ENCODE measurements at regions not wholly inside any gene's neighbourhood (a gene's known extent, or its start where the extent isn't known, plus 50 kb on each side); places are given as distances from the start of the nearest gene placed in this dataset.

DNA sequence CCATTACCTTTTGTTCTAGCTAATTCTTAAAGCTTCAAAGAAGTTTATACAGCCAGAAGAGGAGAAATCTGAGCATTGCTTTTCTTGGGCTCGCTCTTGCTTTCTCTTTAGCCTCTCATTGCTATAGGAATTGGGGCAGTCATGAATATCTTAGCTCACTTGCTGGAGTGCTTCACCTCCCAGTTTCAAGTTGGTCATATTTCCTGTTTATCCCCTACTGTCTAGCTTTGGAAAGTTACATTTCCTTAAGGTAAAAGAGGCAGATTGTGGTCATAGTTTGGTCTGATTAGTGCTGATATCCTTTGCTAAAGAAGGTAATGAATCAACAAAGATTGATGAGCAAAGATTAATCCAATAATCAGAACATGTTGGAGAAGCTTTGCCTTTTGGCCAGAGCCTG is 77.7 kb upstream of the GLI3 start:
- no peaks in the 10 kb centered on the region for H3K4me1 ChIP-seq
- no peak overlapping the region for H3K27ac ChIP-seq
- H3K4me3 ChIP-seq, result no peak overlapping the region
- H3K36me3 ChIP-seq, result no peaks in the 10 kb centered on the region
- DNase-seq, result no peak
- H3K27me3 ChIP-seq, result no peaks in the 10 kb centered on the region
- TF ChIP-seq, protein P1, sequence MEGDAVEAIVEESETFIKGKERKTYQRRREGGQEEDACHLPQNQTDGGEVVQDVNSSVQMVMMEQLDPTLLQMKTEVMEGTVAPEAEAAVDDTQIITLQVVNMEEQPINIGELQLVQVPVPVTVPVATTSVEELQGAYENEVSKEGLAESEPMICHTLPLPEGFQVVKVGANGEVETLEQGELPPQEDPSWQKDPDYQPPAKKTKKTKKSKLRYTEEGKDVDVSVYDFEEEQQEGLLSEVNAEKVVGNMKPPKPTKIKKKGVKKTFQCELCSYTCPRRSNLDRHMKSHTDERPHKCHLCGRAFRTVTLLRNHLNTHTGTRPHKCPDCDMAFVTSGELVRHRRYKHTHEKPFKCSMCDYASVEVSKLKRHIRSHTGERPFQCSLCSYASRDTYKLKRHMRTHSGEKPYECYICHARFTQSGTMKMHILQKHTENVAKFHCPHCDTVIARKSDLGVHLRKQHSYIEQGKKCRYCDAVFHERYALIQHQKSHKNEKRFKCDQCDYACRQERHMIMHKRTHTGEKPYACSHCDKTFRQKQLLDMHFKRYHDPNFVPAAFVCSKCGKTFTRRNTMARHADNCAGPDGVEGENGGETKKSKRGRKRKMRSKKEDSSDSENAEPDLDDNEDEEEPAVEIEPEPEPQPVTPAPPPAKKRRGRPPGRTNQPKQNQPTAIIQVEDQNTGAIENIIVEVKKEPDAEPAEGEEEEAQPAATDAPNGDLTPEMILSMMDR (IDR thresholded peaks at IDR 0.05), result no peak
- TF ChIP-seq POLR2A (IDR thresholded peaks at IDR 0.05), result no peak
- H3K9me3 ChIP-seq, result no peaks in the 10 kb centered on the region

DNA sequence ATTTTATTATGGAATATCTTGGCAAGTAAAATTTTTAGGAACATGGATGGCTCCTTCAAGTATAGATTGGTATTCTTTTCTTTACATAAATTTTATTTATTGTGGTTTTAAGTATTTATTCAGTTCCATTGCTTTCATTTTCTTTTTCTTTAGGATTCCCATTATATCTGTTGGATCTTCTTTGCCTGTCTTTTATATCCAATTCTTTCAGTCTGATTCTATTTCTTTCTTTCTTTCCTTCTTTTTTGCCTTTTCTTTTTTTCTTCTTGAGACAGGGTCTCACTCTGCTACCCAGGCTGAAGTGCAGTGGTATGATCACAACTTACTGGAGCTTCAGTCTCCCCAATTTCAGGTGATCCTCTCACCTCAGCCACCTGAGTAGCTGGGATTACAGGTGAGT is 74.2 kb upstream of the GLI3 start:
- no peaks in the 10 kb centered on the region for H3K9me3 ChIP-seq
- H3K36me3 ChIP-seq, result no peaks in the 10 kb centered on the region
- H3K27me3 ChIP-seq, result no peaks in the 10 kb centered on the region
- DNase-seq, result no peak
- H3K4me1 ChIP-seq, result no peaks in the 10 kb centered on the region
- TF ChIP-seq, protein P1 (IDR thresholded peaks at IDR 0.05), result no peak
- TF ChIP-seq POLR2A (IDR thresholded peaks at IDR 0.05), result no peak
- H3K27ac ChIP-seq, result no peak overlapping the region
- no peak overlapping the region for H3K4me3 ChIP-seq

DNA sequence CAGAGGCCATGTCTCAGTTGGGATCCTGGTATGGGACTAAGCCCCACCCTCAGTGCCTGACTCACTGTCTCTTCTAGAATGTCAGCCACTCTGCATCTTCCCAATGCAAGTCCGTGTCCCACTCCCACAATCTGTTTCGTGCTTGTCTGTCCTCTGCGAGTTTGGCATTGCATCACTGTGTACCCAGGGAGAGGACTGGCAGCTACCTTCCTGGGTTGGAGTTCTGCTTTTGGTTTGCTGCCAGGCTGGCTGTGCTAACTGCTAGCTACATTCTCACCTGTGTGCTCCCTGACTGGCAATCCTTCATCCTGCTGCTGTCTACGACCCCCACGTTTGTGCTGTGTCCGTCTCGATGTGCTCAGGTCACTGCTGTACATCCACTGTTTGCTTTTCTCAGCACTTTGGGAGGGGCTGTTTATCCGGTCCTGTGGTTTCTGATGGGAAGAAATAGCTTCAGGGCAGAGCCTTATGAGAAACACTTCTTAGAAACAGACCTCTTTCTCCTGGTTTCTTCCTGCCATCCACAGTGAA is 56.0 kb upstream of the GLI3 start:
- H3K4me1 ChIP-seq, result no peaks in the 10 kb centered on the region
- DNase-seq, result no peak
- H3K27ac ChIP-seq, result no peak overlapping the region
- H3K9me3 ChIP-seq, result no peaks in the 10 kb centered on the region
- no peak overlapping the region for H3K4me3 ChIP-seq
- no peaks in the 10 kb centered on the region for H3K27me3 ChIP-seq
- H3K36me3 ChIP-seq, result no peaks in the 10 kb centered on the region
- TF ChIP-seq, protein P1 (IDR thresholded peaks at IDR 0.05), result no peak
- TF ChIP-seq POLR2A (IDR thresholded peaks at IDR 0.05), result no peak

DNA sequence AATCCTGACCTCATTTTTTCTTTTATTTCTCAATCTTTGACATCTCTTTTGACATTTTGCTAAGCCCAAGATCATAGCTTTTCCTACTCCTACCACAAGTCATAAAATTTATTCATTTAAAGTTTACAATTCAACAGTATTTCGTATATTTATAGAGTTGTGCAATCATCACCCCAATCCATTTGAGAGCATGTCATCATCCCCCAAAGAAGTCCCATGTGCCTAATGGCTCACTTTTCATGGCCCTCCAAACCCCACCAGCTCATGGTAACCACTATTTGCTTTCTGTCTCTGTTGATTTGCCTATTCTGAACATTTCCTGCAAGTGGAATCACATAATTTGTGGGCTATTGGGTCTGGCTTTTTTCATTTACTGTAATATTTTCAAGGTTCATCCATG is 52.5 kb upstream of the GLI3 start:
- TF ChIP-seq, protein P1 (IDR thresholded peaks at IDR 0.05), result no peak
- TF ChIP-seq POLR2A (IDR thresholded peaks at IDR 0.05), result no peak
- no peaks in the 10 kb centered on the region for H3K27me3 ChIP-seq
- no peaks in the 10 kb centered on the region for H3K36me3 ChIP-seq
- H3K27ac ChIP-seq, result no peak overlapping the region
- no peak overlapping the region for H3K4me3 ChIP-seq
- DNase-seq, result no peak
- H3K9me3 ChIP-seq, result no peaks in the 10 kb centered on the region
- no peaks in the 10 kb centered on the region for H3K4me1 ChIP-seq

Measured in Peyer's patch (tissue), 4 donors.